Gastrocnemius medialis (tissue), 4 donors: ENCODE measurements at regions not wholly inside any gene's neighbourhood (a gene's known extent, or its start where the extent isn't known, plus 50 kb on each side); places are given as distances from the start of the nearest gene placed in this dataset.
"Not testable (repeated sequence)": the region's sequence is repeated elsewhere in the genome, so short reads cannot be mapped to it uniquely, and the experiment has no call there.

Experiments
- ATAC-seq, 2 donors: fragments of 150-250 bp; one replicate each; pipeline ENCODE4 v1.9.1; 2016
- DNase-seq, 2 donors: peaks; one replicate each; pipeline ENCODE4 v3.0.0-alpha.2; 2019
- H3K27ac ChIP-seq, 4 donors: fragments of 200-600 bp; sonication (generic); 1 replicate in 1 of 4; 2 replicates in 3 of 4; pipeline ENCODE4 v1.5.1; 2016 to 2018; ENCODE audit warnings: mild to moderate bottlenecking in 2 of 4, moderate library complexity in 1 of 4
- H3K27me3 ChIP-seq, 3 donors: fragments of 200-600 bp; sonication (generic) in 2 of 3; 1 replicate in 1 of 3; 2 replicates in 2 of 3; pipeline versions ENCODE4 v1.5.1 to v1.6.0; 2016 to 2019; ENCODE audit warnings: mild to moderate bottlenecking in 1 of 3, moderate library complexity in 1 of 3
- H3K36me3 ChIP-seq, 2 donors: fragments of 200-600 bp; sonication (generic) in 1 of 2; one replicate each; pipeline ENCODE4 v1.5.1; 2017 to 2018
- H3K4me1 ChIP-seq, 2 donors: fragments of 200-600 bp; sonication (generic) in 1 of 2; one replicate each; pipeline ENCODE4 v1.5.1; 2016 to 2017; ENCODE audit warnings: mild to moderate bottlenecking in 2 of 2
- H3K4me3 ChIP-seq, 4 donors: fragments of 200-600 bp; sonication (generic) in 3 of 4; 1 replicate in 1 of 4; 2 replicates in 3 of 4; pipeline ENCODE4 v1.5.1; 2016 to 2019; ENCODE audit warnings: mild to moderate bottlenecking in 2 of 4
- H3K9me3 ChIP-seq, 3 donors: fragments of 200-600 bp; sonication (generic) in 2 of 3; 1 replicate in 1 of 3; 2 replicates in 2 of 3; pipeline ENCODE4 v1.5.1; 2016 to 2019
- CTCF ChIP-seq, 5 experiments: fragments of 450-650 bp in 3 of 5; fragments of 200-600 bp in 2 of 5; sonication (generic) in 2 of 5; IDR thresholded peaks in 4 of 5; conservative IDR thresholded peaks in 1 of 5; 1 replicate in 4 of 5; 2 replicates in 1 of 5; pipeline ENCODE4 v1.5.1; 2016 to 2019; ENCODE audit warnings: antibody characterized with exemption in 5 of 5, mild to moderate bottlenecking in 3 of 5, moderate library complexity in 3 of 5
- POLR2A ChIP-seq, 2 donors: fragments of 450-650 bp; IDR thresholded peaks; one replicate each; pipeline ENCODE4 v1.6.1; 2017; ENCODE audit warnings: antibody characterized with exemption in 2 of 2, mild to moderate bottlenecking in 2 of 2, moderate library complexity in 2 of 2
- in situ Hi-C, 4 donors: fragments of 200-750 bp; cut with MboI; loops; one replicate each; pipeline versions ENCODE4 v1.15.0 to v1.8.0; 2017; ENCODE audit warnings: low sequenced_read_pairs in 4 of 4
- intact Hi-C: fragments of 100-400 bp; cut with DNase I; formaldehyde crosslinking; loops from one replicate; pipeline ENCODE4 v1.15.1; 2023; ENCODE audit warnings: low total_unique reads

- TF ChIP-seq POLR2A (IDR thresholded peaks at IDR 0.05) (no peak), CTCF (IDR thresholded peaks at IDR 0.05 in 4 of 5, conservative IDR thresholded peaks at IDR 0.05 in 1 of 5) (no peak)
- no peaks in the 10 kb centered on the region for H3K36me3 ChIP-seq
- intact Hi-C loops (no loop called here), in situ Hi-C loops (no loop called here)
- H3K9me3 ChIP-seq, result no peaks in the 10 kb centered on the region
- no peak for DNase-seq
- H3K4me1 ChIP-seq, result no peaks in the 10 kb centered on the region
- H3K4me3 ChIP-seq, result no peak overlapping the region
- ATAC-seq, result no peak
- no peak overlapping the region for H3K27ac ChIP-seq
- H3K27me3 ChIP-seq, result no peaks in the 10 kb centered on the region
Observed at GRCh38 chr6:153309651-153310050, 178.6 kb upstream of the RGS17 start.

GRCh38 chr6:153302133-153302532, 171.1 kb upstream of the RGS17 start:
- Histone ChIP-seq H3K4me1 (no peaks in the 10 kb centered on the region), H3K4me3 (no peak overlapping the region), H3K9me3 (no peaks in the 10 kb centered on the region), H3K27ac (no peak overlapping the region), H3K36me3 (no peaks in the 10 kb centered on the region), H3K27me3 (no peaks in the 10 kb centered on the region)
- DNase-seq (no peak), ATAC-seq (no peak)
- in situ Hi-C loops (no loop called here), intact Hi-C loops (no loop called here)
- TF ChIP-seq CTCF (IDR thresholded peaks at IDR 0.05 in 4 of 5, conservative IDR thresholded peaks at IDR 0.05 in 1 of 5) (no peak), POLR2A (IDR thresholded peaks at IDR 0.05) (no peak)

- ATAC-seq, result no peak
- no peak for TF ChIP-seq POLR2A (IDR thresholded peaks at IDR 0.05)
- no peak for TF ChIP-seq CTCF (IDR thresholded peaks at IDR 0.05 in 4 of 5, conservative IDR thresholded peaks at IDR 0.05 in 1 of 5)
- Histone ChIP-seq H3K9me3 (no peaks in the 10 kb centered on the region), H3K4me1 (no peaks in the 10 kb centered on the region), H3K27me3 (no peaks in the 10 kb centered on the region), H3K4me3 (no peak overlapping the region), H3K27ac (no peak overlapping the region), H3K36me3 (no peaks in the 10 kb centered on the region)
- no peak for DNase-seq
- in situ Hi-C loops (no loop called here), intact Hi-C loops (no loop called here)
Observed at GRCh38 chr6:153301602-153302001, 170.5 kb upstream of the RGS17 start.

GRCh38 chr6:153282456-153282855, 151.4 kb upstream of the RGS17 start:
- H3K4me1 ChIP-seq, ATAC-seq, H3K36me3 ChIP-seq, DNase-seq, H3K9me3 ChIP-seq, H3K27ac ChIP-seq, in situ Hi-C loops, intact Hi-C loops, H3K4me3 ChIP-seq, H3K27me3 ChIP-seq: not testable (repeated sequence)

- TF ChIP-seq CTCF (IDR thresholded peaks at IDR 0.05 in 4 of 5, conservative IDR thresholded peaks at IDR 0.05 in 1 of 5), result no peak
- no peak for TF ChIP-seq POLR2A (IDR thresholded peaks at IDR 0.05)
- ATAC-seq (no peak), DNase-seq (no peak)
- Histone ChIP-seq H3K27ac (no peak overlapping the region), H3K4me3 (no peak overlapping the region), H3K27me3 (no peaks in the 10 kb centered on the region), H3K36me3 (no peaks in the 10 kb centered on the region), H3K4me1 (no peaks in the 10 kb centered on the region), H3K9me3 (no peaks in the 10 kb centered on the region)
- in situ Hi-C loops (no loop called here), intact Hi-C loops (no loop called here)
Observed at GRCh38 chr6:153275997-153276396, 144.9 kb upstream of the RGS17 start.
